DND-41 (cell line): ENCODE measurements at regions not wholly inside any gene's neighbourhood (a gene's known extent, or its start where the extent isn't known, plus 50 kb on each side); places are given as distances from the start of the nearest gene placed in this dataset.

Experiments used
- ATAC-seq: fragments of 200-7000 bp; cut with Tn5 transposase; 3 replicates; pipeline ENCODE4 v1.9.1; 2021; ENCODE audit warnings: low read depth; ENCODE audit not compliant: insufficient read depth
- DNase-seq: peaks from one replicate; pipeline ENCODE4 v3.0.0-alpha.2; 2020
- H2AFZ ChIP-seq: 2 replicates; pipeline ENCODE4 v1.6.0; 2012; ENCODE audit warnings: low read depth, low read length
- H3K27ac ChIP-seq: 2 replicates; pipeline ENCODE4 v1.5.1; 2012; ENCODE audit warnings: low read length, inconsistent platforms
- H3K27me3 ChIP-seq: fragments of 200-600 bp; sonication (generic); 2 replicates; pipeline ENCODE4 v1.6.0; 2012; ENCODE audit warnings: low read length, mild to moderate bottlenecking, inconsistent platforms; ENCODE audit not compliant: insufficient read depth, poor library complexity
- H3K36me3 ChIP-seq: 2 replicates; pipeline ENCODE4 v1.5.1; 2012; ENCODE audit warnings: low read length, inconsistent platforms; ENCODE audit not compliant: insufficient read depth
- H3K4me1 ChIP-seq: 2 replicates; pipeline ENCODE4 v1.5.1; 2012; ENCODE audit warnings: mild to moderate bottlenecking, low read length; ENCODE audit not compliant: insufficient read depth
- H3K4me2 ChIP-seq: 2 replicates; pipeline ENCODE4 v1.6.0; 2012; ENCODE audit warnings: mild to moderate bottlenecking, moderate library complexity, low read length, inconsistent platforms; ENCODE audit not compliant: insufficient read depth
- H3K4me3 ChIP-seq, 2 experiments: fragments of 200-600 bp in 1 of 2; shearing (Covaris generic) in 1 of 2; 2 replicates each; pipeline ENCODE4 v1.5.1; 2012 to 2016; ENCODE audit warnings: inconsistent platforms in 2 of 2, low read length in 2 of 2, mild to moderate bottlenecking in 2 of 2, low read depth in 1 of 2, moderate library complexity in 1 of 2
- H3K79me2 ChIP-seq: 2 replicates; pipeline ENCODE4 v1.6.0; 2012; ENCODE audit warnings: low read length, inconsistent platforms; ENCODE audit not compliant: insufficient read depth
- H3K9ac ChIP-seq: 2 replicates; pipeline ENCODE4 v1.6.0; 2012; ENCODE audit warnings: low read depth, mild to moderate bottlenecking, inconsistent platforms, low read length, moderate library complexity
- H3K9me3 ChIP-seq: 2 replicates; pipeline ENCODE4 v1.5.1; 2012; ENCODE audit warnings: low read length, moderate library complexity, mild to moderate bottlenecking, inconsistent platforms; ENCODE audit not compliant: insufficient read depth, severe bottlenecking
- H4K20me1 ChIP-seq: 2 replicates; pipeline ENCODE4 v1.6.0; 2012; ENCODE audit warnings: low read length; ENCODE audit not compliant: insufficient read depth
- CTCF ChIP-seq: IDR thresholded peaks from 2 replicates; pipeline ENCODE4 v1.5.1; 2012; ENCODE audit warnings: borderline replicate concordance, low read length, moderate library complexity, mild to moderate bottlenecking; ENCODE audit not compliant: poor library complexity, severe bottlenecking; ENCODE audit errors: extremely low read depth
- EZH2 ChIP-seq: IDR thresholded peaks from 3 replicates; pipeline ENCODE4 v1.6.1; 2012; ENCODE audit warnings: borderline replicate concordance, low read depth, mild to moderate bottlenecking, moderate library complexity, low read length, inconsistent platforms; ENCODE audit not compliant: severe bottlenecking

- Histone ChIP-seq H3K4me1 (no peaks in the 10 kb centered on the region), H3K4me3 (no peak overlapping the region), H3K79me2 (no peaks in the 10 kb centered on the region), H3K9ac (no peak overlapping the region), H3K4me2 (no peak overlapping the region), H3K36me3 (no peaks in the 10 kb centered on the region), H3K27me3 (no peaks in the 10 kb centered on the region), H3K27ac (no peak overlapping the region), H3K9me3 (no peaks in the 10 kb centered on the region), H4K20me1 (no peaks in the 10 kb centered on the region), H2AFZ (no peak overlapping the region)
- DNase-seq, result no peak
- ATAC-seq, result no peak
- TF ChIP-seq EZH2, result no peak
- no peak for TF ChIP-seq CTCF
These were observed 56.4 kb upstream of the GLIS3 start for GRCh38 chr9:4356306-4356705.

GRCh38 chr9:4353236-4353635 lies 53.4 kb upstream of the GLIS3 start:
- H3K27ac ChIP-seq, result no peak overlapping the region
- no peaks in the 10 kb centered on the region for H3K27me3 ChIP-seq
- no peaks in the 10 kb centered on the region for H3K36me3 ChIP-seq
- TF ChIP-seq EZH2, result no peak
- TF ChIP-seq CTCF, result no peak
- H3K9ac ChIP-seq, result no peak overlapping the region
- no peaks in the 10 kb centered on the region for H3K9me3 ChIP-seq
- DNase-seq, result no peak
- H3K4me1 ChIP-seq, result no peaks in the 10 kb centered on the region
- H3K4me2 ChIP-seq, result no peak overlapping the region
- H3K4me3 ChIP-seq, result no peak overlapping the region
- no peak overlapping the region for H2AFZ ChIP-seq
- no peaks in the 10 kb centered on the region for H4K20me1 ChIP-seq
- H3K79me2 ChIP-seq, result no peaks in the 10 kb centered on the region
- ATAC-seq, result no peak

GRCh38 chr9:4349816-4350418 lies 50.0 kb upstream of the GLIS3 start:
- Histone ChIP-seq H3K4me2 (no peak overlapping the region), H3K79me2 (no peaks in the 10 kb centered on the region), H3K27me3 (no peaks in the 10 kb centered on the region), H3K9me3 (no peaks in the 10 kb centered on the region), H3K4me3 (no peak overlapping the region), H4K20me1 (no peaks in the 10 kb centered on the region), H2AFZ (no peak overlapping the region), H3K9ac (no peak overlapping the region), H3K36me3 (no peaks in the 10 kb centered on the region), H3K4me1 (no peaks in the 10 kb centered on the region), H3K27ac (no peak overlapping the region)
- TF ChIP-seq CTCF (no peak), EZH2 (no peak)
- no peak for ATAC-seq
- DNase-seq, result no peak
